ENCODE measurements at regions not wholly inside any gene's neighbourhood (a gene's known extent, or its start where the extent isn't known, plus 50 kb on each side); places are given as distances from the start of the nearest gene placed in this dataset.

DNA sequence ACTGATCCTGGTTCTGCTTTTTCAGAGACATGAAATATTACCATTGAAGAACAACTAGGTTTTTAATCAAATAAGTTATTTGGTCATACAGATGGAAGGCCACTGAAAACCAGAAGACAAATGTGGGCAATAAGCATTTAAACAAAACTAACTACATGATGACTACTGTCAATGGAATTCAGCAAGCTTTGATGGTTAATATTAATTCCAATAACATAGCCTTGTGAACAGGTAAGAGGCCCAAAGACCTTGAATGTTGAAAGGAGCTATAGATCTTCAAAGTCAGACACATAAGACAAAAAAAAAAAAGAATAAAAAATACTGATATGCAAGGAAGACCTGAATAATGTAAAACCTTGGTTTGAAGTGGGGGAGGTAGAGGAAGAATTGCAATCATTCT lies 1955.6 kb upstream of the CELF4 start:
- TF ChIP-seq, protein P1, sequence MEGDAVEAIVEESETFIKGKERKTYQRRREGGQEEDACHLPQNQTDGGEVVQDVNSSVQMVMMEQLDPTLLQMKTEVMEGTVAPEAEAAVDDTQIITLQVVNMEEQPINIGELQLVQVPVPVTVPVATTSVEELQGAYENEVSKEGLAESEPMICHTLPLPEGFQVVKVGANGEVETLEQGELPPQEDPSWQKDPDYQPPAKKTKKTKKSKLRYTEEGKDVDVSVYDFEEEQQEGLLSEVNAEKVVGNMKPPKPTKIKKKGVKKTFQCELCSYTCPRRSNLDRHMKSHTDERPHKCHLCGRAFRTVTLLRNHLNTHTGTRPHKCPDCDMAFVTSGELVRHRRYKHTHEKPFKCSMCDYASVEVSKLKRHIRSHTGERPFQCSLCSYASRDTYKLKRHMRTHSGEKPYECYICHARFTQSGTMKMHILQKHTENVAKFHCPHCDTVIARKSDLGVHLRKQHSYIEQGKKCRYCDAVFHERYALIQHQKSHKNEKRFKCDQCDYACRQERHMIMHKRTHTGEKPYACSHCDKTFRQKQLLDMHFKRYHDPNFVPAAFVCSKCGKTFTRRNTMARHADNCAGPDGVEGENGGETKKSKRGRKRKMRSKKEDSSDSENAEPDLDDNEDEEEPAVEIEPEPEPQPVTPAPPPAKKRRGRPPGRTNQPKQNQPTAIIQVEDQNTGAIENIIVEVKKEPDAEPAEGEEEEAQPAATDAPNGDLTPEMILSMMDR (IDR thresholded peaks at IDR 0.05; ENCODE audit: low read depth, low read length) = no peak
- TF ChIP-seq, protein P2, sequence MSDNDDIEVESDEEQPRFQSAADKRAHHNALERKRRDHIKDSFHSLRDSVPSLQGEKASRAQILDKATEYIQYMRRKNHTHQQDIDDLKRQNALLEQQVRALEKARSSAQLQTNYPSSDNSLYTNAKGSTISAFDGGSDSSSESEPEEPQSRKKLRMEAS (IDR thresholded peaks at IDR 0.05; ENCODE audit: low read depth, low read length) = no peak
